PFSK-1 (cell line): ENCODE measurements at regions not wholly inside any gene's neighbourhood (a gene's known extent, or its start where the extent isn't known, plus 50 kb on each side); places are given as distances from the start of the nearest gene placed in this dataset.

ENCODE experiments used
- FOXP2 ChIP-seq: optimal IDR thresholded peaks from 2 replicates; pipeline ENCODE3; 2011; ENCODE audit warnings: borderline replicate concordance, control low read depth, inconsistent platforms; ENCODE audit not compliant: insufficient read depth; ENCODE audit errors: extremely low read length, extremely low read depth
- POLR2AphosphoS5 ChIP-seq: IDR thresholded peaks from 2 replicates; pipeline ENCODE4 v1.6.1; 2012; ENCODE audit warnings: low read depth, mild to moderate bottlenecking, control low read depth, low read length, moderate library complexity
- SIN3A ChIP-seq: IDR thresholded peaks from 2 replicates; pipeline ENCODE4 v1.6.1; 2012; ENCODE audit warnings: mild to moderate bottlenecking, low read length, moderate library complexity, borderline replicate concordance; ENCODE audit not compliant: insufficient read depth
- TAF1 ChIP-seq: IDR thresholded peaks from 2 replicates; pipeline ENCODE4 v1.6.1; 2012; ENCODE audit warnings: low read length, control low read depth, borderline replicate concordance; ENCODE audit not compliant: insufficient read depth
- TF ChIP-seq, protein P1 (sequence below), 2 experiments: IDR thresholded peaks; 2 replicates each; pipeline versions ENCODE4 v1.6.1 to v1.8.0; 2011 to 2012; ENCODE audit warnings: low read depth in 2 of 2, low read length in 2 of 2, control low read depth in 1 of 2, inconsistent platforms in 1 of 2, mild to moderate bottlenecking in 1 of 2, moderate library complexity in 1 of 2; ENCODE audit not compliant: insufficient read depth in 1 of 2

DNA sequence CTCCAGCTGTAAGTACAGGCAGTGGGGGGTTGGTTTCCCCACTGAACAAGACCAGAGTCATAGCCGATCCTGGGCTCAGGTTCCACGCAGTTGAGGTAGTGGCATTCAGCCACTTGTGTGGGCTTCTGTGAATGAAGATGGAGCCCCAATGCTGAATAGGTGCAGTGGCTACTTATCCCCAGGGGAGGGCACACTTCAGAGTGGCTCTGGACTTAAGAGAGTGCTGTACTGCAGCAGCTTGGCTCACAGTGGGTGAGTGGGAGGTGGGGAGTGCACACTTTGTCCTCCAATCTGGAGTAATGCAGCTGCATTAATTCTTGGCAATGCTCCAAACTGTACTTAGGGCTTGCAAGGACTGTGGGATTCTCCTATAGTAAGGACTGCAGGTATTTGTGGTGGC, 81.9 kb downstream of the BUB3 start:
- TF ChIP-seq TAF1 (no peak), POLR2AphosphoS5 (no peak), SIN3A (no peak), FOXP2 (no peak)
- TF ChIP-seq, protein P1, sequence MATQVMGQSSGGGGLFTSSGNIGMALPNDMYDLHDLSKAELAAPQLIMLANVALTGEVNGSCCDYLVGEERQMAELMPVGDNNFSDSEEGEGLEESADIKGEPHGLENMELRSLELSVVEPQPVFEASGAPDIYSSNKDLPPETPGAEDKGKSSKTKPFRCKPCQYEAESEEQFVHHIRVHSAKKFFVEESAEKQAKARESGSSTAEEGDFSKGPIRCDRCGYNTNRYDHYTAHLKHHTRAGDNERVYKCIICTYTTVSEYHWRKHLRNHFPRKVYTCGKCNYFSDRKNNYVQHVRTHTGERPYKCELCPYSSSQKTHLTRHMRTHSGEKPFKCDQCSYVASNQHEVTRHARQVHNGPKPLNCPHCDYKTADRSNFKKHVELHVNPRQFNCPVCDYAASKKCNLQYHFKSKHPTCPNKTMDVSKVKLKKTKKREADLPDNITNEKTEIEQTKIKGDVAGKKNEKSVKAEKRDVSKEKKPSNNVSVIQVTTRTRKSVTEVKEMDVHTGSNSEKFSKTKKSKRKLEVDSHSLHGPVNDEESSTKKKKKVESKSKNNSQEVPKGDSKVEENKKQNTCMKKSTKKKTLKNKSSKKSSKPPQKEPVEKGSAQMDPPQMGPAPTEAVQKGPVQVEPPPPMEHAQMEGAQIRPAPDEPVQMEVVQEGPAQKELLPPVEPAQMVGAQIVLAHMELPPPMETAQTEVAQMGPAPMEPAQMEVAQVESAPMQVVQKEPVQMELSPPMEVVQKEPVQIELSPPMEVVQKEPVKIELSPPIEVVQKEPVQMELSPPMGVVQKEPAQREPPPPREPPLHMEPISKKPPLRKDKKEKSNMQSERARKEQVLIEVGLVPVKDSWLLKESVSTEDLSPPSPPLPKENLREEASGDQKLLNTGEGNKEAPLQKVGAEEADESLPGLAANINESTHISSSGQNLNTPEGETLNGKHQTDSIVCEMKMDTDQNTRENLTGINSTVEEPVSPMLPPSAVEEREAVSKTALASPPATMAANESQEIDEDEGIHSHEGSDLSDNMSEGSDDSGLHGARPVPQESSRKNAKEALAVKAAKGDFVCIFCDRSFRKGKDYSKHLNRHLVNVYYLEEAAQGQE (IDR thresholded peaks at IDR 0.05; ENCODE audit: insufficient read depth in 1 of 2, low read depth in 2 of 2, low read length in 2 of 2), result no peak
